HepG2 (cell line): ENCODE measurements at regions not wholly inside any gene's neighbourhood (a gene's known extent, or its start where the extent isn't known, plus 50 kb on each side); places are given as distances from the start of the nearest gene placed in this dataset.
A peak's percentile ranks its signal among the peaks of the same experiment; 100 is the strongest.

ENCODE experiments used
- HNRNPH1 ChIP-seq: fragments of 200-400 bp; formaldehyde crosslinking; optimal IDR thresholded peaks from 2 replicates; pipeline ENCODE3; 2017; ENCODE audit warnings: mild to moderate bottlenecking, low read depth, low read length
- KLF9 ChIP-seq: IDR thresholded peaks from 2 replicates; pipeline ENCODE4 v1.6.1; 2016; ENCODE audit warnings: low read depth
- MAZ ChIP-seq, 2 experiments: sonication (generic) in 1 of 2; formaldehyde crosslinking in 1 of 2; IDR thresholded peaks; 2 replicates each; pipeline versions ENCODE4 v1.5.0 to v1.6.1; 2012 to 2020; ENCODE audit warnings: low read depth in 2 of 2, mild to moderate bottlenecking in 2 of 2, borderline replicate concordance in 1 of 2, improper control_type of control experiment in 1 of 2, low read length in 1 of 2, missing genetic modification reagents in 1 of 2, moderate library complexity in 1 of 2
- NFKBIZ ChIP-seq: IDR thresholded peaks from 2 replicates; pipeline ENCODE4 v1.6.1; 2018; ENCODE audit warnings: missing genetic modification reagents, missing compliant biosample characterization
- NFYC ChIP-seq: IDR thresholded peaks from 2 replicates; pipeline ENCODE4 v1.6.1; 2016; ENCODE audit warnings: missing genetic modification reagents, missing compliant biosample characterization
- NR2C2 ChIP-seq: sonication (generic); formaldehyde crosslinking; IDR thresholded peaks from 2 replicates; pipeline ENCODE4 v1.4.0; 2020; ENCODE audit warnings: missing genetic modification reagents, mild to moderate bottlenecking, moderate library complexity, borderline replicate concordance
- RBM39 ChIP-seq: fragments of 200-400 bp; formaldehyde crosslinking; IDR thresholded peaks from one replicate; pipeline ENCODE4 v1.6.1; 2018; ENCODE audit warnings: antibody characterized with exemption, mild to moderate bottlenecking, low read depth, low read length; ENCODE audit not compliant: poor library complexity, severe bottlenecking
- SCMH1 ChIP-seq: sonication (generic); formaldehyde crosslinking; IDR thresholded peaks from 2 replicates; pipeline ENCODE4 v1.9.0; 2021; ENCODE audit warnings: missing genetic modification reagents, mild to moderate bottlenecking, borderline replicate concordance
- SIX4 ChIP-seq: sonication (generic); formaldehyde crosslinking; IDR thresholded peaks from 2 replicates; pipeline ENCODE4 v1.4.0; 2020; ENCODE audit warnings: missing genetic modification reagents
- TAF1 ChIP-seq: sonication (generic); formaldehyde crosslinking; IDR thresholded peaks from 2 replicates; pipeline ENCODE4 v1.4.0; 2020; ENCODE audit warnings: missing genetic modification reagents
- TAF15 ChIP-seq: fragments of 200-400 bp; formaldehyde crosslinking; IDR thresholded peaks from one replicate; pipeline ENCODE4 v1.6.1; 2018; ENCODE audit warnings: mild to moderate bottlenecking, low read depth, low read length; ENCODE audit not compliant: poor library complexity, severe bottlenecking
- TEAD2 ChIP-seq: sonication (generic); formaldehyde crosslinking; IDR thresholded peaks from 2 replicates; pipeline ENCODE4 v1.9.0; 2021; ENCODE audit warnings: missing genetic modification reagents
- TEAD3 ChIP-seq: optimal IDR thresholded peaks from 2 replicates; pipeline ENCODE3; 2016; ENCODE audit warnings: borderline replicate concordance
- THAP7 ChIP-seq: sonication (generic); formaldehyde crosslinking; IDR thresholded peaks from 2 replicates; pipeline ENCODE4 v1.8.1; 2023; ENCODE audit warnings: mild to moderate bottlenecking, missing genetic modification reagents
- ZMYM4 ChIP-seq: sonication (generic); formaldehyde crosslinking; IDR thresholded peaks from 2 replicates; pipeline ENCODE4 v1.8.1; 2023; ENCODE audit warnings: mild to moderate bottlenecking, missing genetic modification reagents
- ZNF292 ChIP-seq: sonication (generic); formaldehyde crosslinking; IDR thresholded peaks from 2 replicates; pipeline ENCODE4 v1.8.1; 2022; ENCODE audit warnings: mild to moderate bottlenecking, low read depth, missing genetic modification reagents, borderline replicate concordance
- ZNF44 ChIP-seq: sonication (generic); formaldehyde crosslinking; IDR thresholded peaks from 2 replicates; pipeline ENCODE4 v1.5.1; 2020; ENCODE audit warnings: mild to moderate bottlenecking, missing genetic modification reagents
- TF ChIP-seq, protein P1 (sequence below): sonication (generic); formaldehyde crosslinking; IDR thresholded peaks from 2 replicates; pipeline ENCODE4 v1.5.1; 2020; ENCODE audit warnings: missing genetic modification reagents, mild to moderate bottlenecking, borderline replicate concordance
- TF ChIP-seq, protein P2 (sequence below): sonication (generic); formaldehyde crosslinking; IDR thresholded peaks from 2 replicates; pipeline ENCODE4 v1.4.0; 2020; ENCODE audit warnings: mild to moderate bottlenecking, missing genetic modification reagents
- TF ChIP-seq, protein P3 (sequence below), 2 experiments: sonication (generic) in 1 of 2; formaldehyde crosslinking in 1 of 2; IDR thresholded peaks; 2 replicates each; pipeline versions ENCODE4 v1.6.1 to v1.9.0; 2014 to 2022; ENCODE audit warnings: antibody characterized with exemption in 1 of 2, borderline replicate concordance in 1 of 2, inconsistent platforms in 1 of 2, low read depth in 1 of 2, missing genetic modification reagents in 1 of 2

- TF ChIP-seq ZMYM4 (CRISPR knock-in tag) (peak; percentile 99), NFYC (CRISPR knock-in tag) (peak; percentile 97), NR2C2 (no peak; the same call in 1 of the 2 replicates), RBM39 (peak; percentile 92), KLF9 (CRISPR knock-in tag) (no peak; the same call in 1 of the 2 replicates), TEAD2 (CRISPR knock-in tag) (no peak), MAZ (IDR thresholded peaks at IDR 0.05; ENCODE audit: borderline replicate concordance, low read depth, low read length) (peak; percentile 48; the same call in 1 of the 2 replicates), MAZ (CRISPR knock-in tag; IDR thresholded peaks at IDR 0.05; ENCODE audit: low read depth) (peak; percentile 76), TAF15 (no peak), SIX4 (no peak), ZNF292 (CRISPR knock-in tag) (peak; percentile 79), THAP7 (CRISPR knock-in tag) (peak; percentile 73; the same call in 1 of the 2 replicates), NFKBIZ (peak; percentile 82), HNRNPH1 (no peak), ZNF44 (CRISPR knock-in tag) (peak; percentile 88; the same call in 1 of the 2 replicates), TEAD3 (peak; percentile 62), TAF1 (CRISPR knock-in tag) (peak; percentile 58), SCMH1 (CRISPR knock-in tag) (no peak)
- TF ChIP-seq, protein P1, sequence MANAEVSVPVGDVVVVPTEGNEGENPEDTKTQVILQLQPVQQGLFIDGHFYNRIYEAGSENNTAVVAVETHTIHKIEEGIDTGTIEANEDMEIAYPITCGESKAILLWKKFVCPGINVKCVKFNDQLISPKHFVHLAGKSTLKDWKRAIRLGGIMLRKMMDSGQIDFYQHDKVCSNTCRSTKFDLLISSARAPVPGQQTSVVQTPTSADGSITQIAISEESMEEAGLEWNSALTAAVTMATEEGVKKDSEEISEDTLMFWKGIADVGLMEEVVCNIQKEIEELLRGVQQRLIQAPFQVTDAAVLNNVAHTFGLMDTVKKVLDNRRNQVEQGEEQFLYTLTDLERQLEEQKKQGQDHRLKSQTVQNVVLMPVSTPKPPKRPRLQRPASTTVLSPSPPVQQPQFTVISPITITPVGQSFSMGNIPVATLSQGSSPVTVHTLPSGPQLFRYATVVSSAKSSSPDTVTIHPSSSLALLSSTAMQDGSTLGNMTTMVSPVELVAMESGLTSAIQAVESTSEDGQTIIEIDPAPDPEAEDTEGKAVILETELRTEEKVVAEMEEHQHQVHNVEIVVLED (CRISPR knock-in tag), result peak; percentile 98
- TF ChIP-seq, protein P2, sequence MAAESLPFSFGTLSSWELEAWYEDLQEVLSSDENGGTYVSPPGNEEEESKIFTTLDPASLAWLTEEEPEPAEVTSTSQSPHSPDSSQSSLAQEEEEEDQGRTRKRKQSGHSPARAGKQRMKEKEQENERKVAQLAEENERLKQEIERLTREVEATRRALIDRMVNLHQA (CRISPR knock-in tag), result no peak
- TF ChIP-seq, protein P3, sequence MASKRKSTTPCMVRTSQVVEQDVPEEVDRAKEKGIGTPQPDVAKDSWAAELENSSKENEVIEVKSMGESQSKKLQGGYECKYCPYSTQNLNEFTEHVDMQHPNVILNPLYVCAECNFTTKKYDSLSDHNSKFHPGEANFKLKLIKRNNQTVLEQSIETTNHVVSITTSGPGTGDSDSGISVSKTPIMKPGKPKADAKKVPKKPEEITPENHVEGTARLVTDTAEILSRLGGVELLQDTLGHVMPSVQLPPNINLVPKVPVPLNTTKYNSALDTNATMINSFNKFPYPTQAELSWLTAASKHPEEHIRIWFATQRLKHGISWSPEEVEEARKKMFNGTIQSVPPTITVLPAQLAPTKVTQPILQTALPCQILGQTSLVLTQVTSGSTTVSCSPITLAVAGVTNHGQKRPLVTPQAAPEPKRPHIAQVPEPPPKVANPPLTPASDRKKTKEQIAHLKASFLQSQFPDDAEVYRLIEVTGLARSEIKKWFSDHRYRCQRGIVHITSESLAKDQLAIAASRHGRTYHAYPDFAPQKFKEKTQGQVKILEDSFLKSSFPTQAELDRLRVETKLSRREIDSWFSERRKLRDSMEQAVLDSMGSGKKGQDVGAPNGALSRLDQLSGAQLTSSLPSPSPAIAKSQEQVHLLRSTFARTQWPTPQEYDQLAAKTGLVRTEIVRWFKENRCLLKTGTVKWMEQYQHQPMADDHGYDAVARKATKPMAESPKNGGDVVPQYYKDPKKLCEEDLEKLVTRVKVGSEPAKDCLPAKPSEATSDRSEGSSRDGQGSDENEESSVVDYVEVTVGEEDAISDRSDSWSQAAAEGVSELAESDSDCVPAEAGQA (IDR thresholded peaks at IDR 0.05; ENCODE audit: low read depth), result peak; percentile 71
- TF ChIP-seq, protein P3 (CRISPR knock-in tag; IDR thresholded peaks at IDR 0.05; ENCODE audit: borderline replicate concordance), result no peak
These were observed 206.9 kb upstream of the PKDCC start (continued) for GRCh38 chr2:41840702-41841551.
